Gastroesophageal sphincter (tissue), 3 donors: ENCODE measurements at regions not wholly inside any gene's neighbourhood (a gene's known extent, or its start where the extent isn't known, plus 50 kb on each side); places are given as distances from the start of the nearest gene placed in this dataset.

Experiments
- EP300 ChIP-seq: sonication (generic); formaldehyde crosslinking; IDR thresholded peaks from one replicate; pipeline ENCODE4 v1.6.1; 2017; ENCODE audit warnings: antibody characterized with exemption, mild to moderate bottlenecking
- POLR2A ChIP-seq, 2 donors: fragments of 450-650 bp; IDR thresholded peaks; one replicate each; pipeline ENCODE4 v1.6.1; 2017; ENCODE audit warnings: antibody characterized with exemption in 2 of 2, mild to moderate bottlenecking in 2 of 2, moderate library complexity in 1 of 2
- POLR2AphosphoS5 ChIP-seq: sonication (generic); formaldehyde crosslinking; IDR thresholded peaks from one replicate; pipeline ENCODE4 v1.6.1; 2017; ENCODE audit warnings: antibody characterized with exemption
- TF ChIP-seq, protein P1 (sequence below), 4 experiments: fragments of 200-600 bp in 2 of 4; fragments of 450-650 bp in 2 of 4; sonication (generic) in 1 of 4; IDR thresholded peaks; one replicate each; pipeline ENCODE4 v1.5.1; 2017 to 2019; ENCODE audit warnings: antibody characterized with exemption in 4 of 4, mild to moderate bottlenecking in 2 of 4, moderate library complexity in 2 of 4

DNA sequence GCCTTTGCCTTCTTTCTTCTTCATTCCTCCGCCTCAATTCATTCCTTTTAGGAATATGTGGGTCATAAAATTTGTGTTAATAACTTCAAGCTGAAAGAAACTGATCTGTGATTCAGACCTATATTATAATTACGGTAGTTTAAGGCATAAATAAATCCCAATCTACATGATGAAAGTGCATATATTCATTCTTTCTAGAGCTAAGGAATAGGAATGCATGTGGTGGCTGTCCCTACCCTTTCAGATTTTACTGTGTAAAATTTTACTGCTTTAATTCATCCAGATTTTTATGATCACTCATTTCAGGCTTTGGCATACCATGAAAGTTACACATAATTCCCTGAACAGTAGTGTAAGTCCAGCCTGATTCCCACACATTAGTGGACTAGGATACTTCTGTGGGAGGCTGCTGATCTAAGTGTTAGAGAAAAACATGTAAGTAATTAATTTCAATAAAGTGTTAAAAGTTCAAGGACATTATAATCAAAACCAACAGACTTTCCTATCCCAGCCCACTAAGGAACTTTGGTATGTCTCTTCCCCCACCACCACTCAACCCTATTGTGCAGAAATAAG, 83.1 kb downstream of the HINT1 start:
- TF ChIP-seq POLR2AphosphoS5 (no peak), POLR2A (IDR thresholded peaks at IDR 0.05) (no peak), EP300 (no peak)
- TF ChIP-seq, protein P1, sequence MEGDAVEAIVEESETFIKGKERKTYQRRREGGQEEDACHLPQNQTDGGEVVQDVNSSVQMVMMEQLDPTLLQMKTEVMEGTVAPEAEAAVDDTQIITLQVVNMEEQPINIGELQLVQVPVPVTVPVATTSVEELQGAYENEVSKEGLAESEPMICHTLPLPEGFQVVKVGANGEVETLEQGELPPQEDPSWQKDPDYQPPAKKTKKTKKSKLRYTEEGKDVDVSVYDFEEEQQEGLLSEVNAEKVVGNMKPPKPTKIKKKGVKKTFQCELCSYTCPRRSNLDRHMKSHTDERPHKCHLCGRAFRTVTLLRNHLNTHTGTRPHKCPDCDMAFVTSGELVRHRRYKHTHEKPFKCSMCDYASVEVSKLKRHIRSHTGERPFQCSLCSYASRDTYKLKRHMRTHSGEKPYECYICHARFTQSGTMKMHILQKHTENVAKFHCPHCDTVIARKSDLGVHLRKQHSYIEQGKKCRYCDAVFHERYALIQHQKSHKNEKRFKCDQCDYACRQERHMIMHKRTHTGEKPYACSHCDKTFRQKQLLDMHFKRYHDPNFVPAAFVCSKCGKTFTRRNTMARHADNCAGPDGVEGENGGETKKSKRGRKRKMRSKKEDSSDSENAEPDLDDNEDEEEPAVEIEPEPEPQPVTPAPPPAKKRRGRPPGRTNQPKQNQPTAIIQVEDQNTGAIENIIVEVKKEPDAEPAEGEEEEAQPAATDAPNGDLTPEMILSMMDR (IDR thresholded peaks at IDR 0.05), result no peak
